IPS-11a (cell line): ENCODE measurements at regions not wholly inside any gene's neighbourhood (a gene's known extent, or its start where the extent isn't known, plus 50 kb on each side); places are given as distances from the start of the nearest gene placed in this dataset.
"Not testable (repeated sequence)": the region's sequence is repeated elsewhere in the genome, so short reads cannot be mapped to it uniquely, and the experiment has no call there.

Experiments
- H3K4me3 ChIP-seq: one replicate; pipeline ENCODE4 v1.5.1; 2013; ENCODE audit warnings: low read depth, low read length, control low read depth

- H3K4me3 ChIP-seq = no peak overlapping the region
Observed at GRCh38 chr15:45863881-45864580, 229.2 kb downstream of the SQOR start.

GRCh38 chr15:45866616-45867015 is 231.8 kb downstream of the SQOR start:
- no peak overlapping the region for H3K4me3 ChIP-seq

GRCh38 chr15:45867281-45867680 is 232.5 kb downstream of the SQOR start:
- H3K4me3 ChIP-seq = no peak overlapping the region

DNA sequence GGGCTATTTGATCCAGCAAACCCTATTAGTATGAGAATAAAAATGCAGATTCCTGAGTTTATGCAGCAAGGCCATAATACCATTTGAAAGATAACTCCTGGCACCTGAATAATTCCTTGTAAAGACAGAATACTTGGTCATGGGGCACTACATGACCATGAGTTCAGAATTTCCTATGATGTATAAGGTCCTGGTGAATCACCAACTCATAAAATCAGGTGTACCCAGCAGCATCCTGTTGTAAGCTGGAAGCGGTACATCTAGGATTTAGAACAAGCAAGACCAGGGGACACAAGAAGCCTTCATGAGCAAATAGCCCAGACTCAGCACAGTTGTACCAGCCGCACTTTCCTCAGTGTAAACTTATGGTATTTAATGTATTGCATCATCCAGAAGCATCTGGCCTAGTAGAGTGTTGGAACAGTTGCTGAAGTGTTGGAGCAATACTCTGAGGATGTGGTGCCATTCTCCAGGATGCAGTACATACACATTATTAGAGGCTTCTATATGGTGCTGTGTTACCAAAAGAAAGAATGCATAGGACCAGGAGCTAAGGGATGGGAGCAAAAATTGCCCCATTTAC is 233.4 kb downstream of the SQOR start:
- no peak overlapping the region for H3K4me3 ChIP-seq

DNA sequence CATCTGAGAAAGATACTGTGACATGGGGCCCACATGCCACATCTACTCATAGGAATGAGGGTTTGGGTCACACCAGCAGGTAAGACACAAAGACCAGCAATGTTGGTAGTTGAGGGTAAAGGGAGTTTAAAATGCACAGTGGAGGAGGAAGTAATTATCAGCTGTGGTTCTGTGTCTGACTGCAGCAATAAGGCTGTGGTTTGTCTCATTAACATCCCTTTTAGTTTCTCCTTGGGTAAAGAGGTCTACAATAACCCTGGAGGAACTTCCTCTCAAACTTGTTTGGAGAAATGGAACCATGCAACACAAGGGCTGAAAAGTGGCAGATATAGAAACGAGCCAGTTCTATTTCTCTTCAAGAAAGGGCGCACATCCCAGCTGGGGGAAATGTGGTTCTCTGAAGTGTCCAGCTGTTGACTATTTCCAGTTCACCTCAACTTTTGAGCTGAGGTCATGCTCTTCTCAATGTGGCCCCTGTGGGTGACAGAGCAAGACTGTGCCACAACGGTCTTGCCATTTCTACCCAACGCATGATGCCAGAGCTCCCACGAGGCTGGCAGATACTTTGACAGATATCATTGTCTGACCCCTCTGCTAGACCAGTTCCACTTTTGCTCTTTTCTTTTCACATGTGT is 234.3 kb downstream of the SQOR start:
- no peak overlapping the region for H3K4me3 ChIP-seq

GRCh38 chr15:45871121-45871855 is 236.5 kb downstream of the SQOR start:
- H3K4me3 ChIP-seq = no peak overlapping the region

- H3K4me3 ChIP-seq = no peak overlapping the region
Observed at GRCh38 chr15:45873781-45874180, 239.0 kb downstream of the SQOR start.

GRCh38 chr15:45874566-45874965 is 239.7 kb downstream of the SQOR start:
- not testable (repeated sequence) for H3K4me3 ChIP-seq

- no peak overlapping the region for H3K4me3 ChIP-seq
Observed at GRCh38 chr15:45884289-45884688, 249.5 kb downstream of the SQOR start.

DNA sequence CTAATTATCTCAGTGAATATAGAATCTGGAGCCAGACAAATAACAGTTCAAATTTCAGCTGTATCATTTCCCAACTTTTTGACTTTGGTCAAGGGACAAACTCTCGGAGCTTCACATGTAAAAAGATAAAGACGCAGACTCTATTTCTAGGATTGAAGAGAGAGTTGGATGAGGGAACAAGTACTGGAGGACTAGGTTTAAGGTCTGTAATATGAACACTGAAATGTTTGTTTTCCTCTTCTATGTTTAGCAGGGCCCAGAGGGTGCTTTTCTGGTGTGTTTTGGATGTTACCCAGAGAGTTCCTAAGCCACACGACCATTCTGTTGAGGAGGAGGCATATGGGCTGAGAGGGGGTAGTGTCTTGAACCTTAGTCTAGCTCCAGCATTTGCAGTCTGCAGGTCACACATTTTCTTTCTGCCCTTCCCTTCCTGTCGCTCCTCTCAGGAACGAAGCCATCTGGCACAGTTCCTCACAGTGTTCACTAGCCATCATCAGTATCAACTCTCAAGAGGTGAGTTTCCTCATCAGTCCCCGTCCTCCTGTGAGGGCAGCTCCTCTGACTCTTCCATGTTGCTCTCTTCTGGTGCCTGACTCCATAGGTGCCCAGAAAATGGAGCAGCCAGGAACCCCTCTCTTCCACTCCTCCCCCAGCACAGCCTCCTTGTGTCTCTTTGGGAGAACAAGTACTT is 250.1 kb downstream of the SQOR start:
- H3K4me3 ChIP-seq = no peak overlapping the region

DNA sequence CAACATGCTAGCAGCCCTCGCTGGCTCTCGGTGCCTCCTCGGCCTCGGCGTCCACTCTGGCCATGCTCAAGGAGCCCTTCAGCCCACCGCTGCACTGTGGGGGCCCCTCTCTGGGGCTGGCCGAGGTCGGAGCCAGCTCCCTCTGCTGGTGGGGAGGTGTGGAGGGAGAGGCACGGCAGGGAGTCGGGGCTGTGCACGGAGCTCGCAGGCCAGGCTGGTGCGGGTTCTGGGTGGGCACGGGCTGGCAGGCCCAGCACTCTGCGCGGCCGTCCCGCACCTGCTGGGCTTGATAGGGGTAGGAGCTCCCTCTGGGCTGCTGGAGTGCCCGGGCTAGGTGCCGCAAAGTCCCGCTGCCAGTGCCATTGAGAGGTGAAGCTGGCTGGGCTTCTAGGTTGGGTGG is 251.0 kb downstream of the SQOR start:
- no peak overlapping the region for H3K4me3 ChIP-seq

- no peak overlapping the region for H3K4me3 ChIP-seq
Observed at GRCh38 chr15:45891766-45892165, 256.9 kb downstream of the SQOR start.

- H3K4me3 ChIP-seq = no peak overlapping the region
Observed at GRCh38 chr15:45892182-45892581, 257.4 kb downstream of the SQOR start.

DNA sequence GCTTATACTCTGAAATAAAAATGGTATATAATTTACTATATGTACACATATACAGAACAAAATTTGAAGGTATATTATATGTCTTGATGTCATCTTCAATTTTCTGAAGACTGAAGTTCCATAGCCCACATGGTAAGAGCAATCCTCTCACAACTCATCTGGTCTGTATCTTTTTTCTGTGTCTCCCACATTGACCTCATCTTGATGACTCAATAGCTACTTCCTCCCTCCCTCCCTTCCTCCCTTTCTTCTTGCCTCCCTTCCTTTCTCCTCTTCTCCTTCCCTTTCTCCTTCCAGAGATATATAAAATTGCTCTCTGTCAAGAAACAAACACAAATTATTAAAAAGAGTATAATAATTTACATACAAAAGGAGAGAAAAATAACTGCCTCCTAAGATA is 268.5 kb downstream of the SQOR start:
- no peak overlapping the region for H3K4me3 ChIP-seq

GRCh38 chr15:45904019-45904418 is 269.2 kb downstream of the SQOR start:
- H3K4me3 ChIP-seq = no peak overlapping the region

GRCh38 chr15:45906230-45906629 is 271.4 kb downstream of the SQOR start:
- no peak overlapping the region for H3K4me3 ChIP-seq

DNA sequence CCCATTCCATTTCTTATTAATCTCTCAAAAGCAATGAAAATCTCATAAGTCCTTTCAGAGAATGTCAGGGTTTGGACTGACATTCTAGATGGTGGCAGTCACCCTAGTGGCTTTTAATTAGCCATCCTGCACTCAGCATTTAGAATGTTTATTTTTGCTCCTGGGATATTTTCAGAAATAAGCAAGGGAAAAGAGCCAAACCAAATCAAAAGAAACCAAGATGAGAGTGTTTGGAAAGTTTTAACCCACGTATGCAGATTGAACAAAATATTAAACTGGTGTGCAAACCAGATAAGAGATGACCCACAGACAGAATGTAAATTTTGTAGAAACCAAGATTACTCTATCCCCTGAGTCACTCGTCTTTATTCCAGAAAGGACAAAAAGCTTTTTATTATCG is 275.8 kb downstream of the SQOR start:
- no peak overlapping the region for H3K4me3 ChIP-seq

DNA sequence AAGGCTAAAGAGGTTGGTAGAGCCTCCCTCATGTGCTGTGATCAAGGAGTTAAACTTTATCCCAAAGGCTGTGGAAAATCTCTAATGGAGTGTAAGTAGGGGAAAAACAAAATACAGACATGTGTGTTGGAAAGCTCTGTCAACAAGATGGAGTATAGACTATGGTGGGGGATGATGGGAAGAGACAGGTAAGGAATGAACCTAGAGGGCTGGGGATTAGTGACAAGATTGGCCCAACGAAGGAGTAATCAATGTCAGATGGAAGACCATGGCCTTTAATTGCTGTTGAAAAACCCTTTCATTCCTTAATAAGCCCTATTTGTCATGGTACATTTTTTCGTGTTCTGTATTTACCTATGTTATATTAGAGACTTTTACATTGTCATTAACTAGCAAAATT is 278.6 kb downstream of the SQOR start:
- no peak overlapping the region for H3K4me3 ChIP-seq

DNA sequence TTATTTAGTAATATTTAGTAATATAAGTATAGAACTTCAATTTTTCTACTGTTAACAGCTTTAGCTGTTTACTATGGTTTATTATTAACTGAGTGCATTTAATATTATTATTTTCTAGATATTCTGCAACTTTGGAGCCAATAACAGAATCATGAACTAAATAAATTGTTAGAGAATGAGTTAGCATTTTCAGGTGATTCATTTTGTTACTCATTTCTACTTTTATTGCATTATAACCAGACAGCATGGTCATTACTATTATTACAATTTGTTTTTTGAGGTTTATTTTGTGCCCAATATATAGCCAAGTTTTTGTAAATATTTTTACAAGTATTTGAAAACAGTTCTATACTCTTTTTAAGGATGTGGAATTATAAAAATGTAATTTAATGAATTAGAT is 279.6 kb downstream of the SQOR start:
- H3K4me3 ChIP-seq = no peak overlapping the region

DNA sequence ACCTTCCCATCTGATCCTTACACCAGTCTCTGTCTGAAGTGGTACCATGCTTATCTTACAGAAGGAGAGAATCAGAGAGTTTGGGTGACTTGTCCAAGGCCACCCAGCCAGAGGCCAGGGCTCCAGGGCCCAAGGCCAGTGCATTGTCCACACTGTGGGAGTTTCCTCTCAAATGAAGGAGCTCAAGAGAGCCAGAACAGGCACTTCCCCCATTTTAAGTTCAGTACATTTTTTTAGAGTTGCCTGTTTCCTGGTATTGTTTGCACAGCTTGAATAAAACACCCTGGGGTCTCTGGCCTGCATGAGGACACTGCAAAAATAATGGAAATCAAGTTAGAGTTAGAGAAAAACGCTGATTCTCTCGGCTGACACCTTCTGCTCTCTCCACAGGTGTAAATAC is 284.0 kb downstream of the SQOR start:
- no peak overlapping the region for H3K4me3 ChIP-seq

GRCh38 chr15:45919806-45920205 is 285.0 kb downstream of the SQOR start:
- no peak overlapping the region for H3K4me3 ChIP-seq
